Calu3 (cell line): ENCODE measurements at regions not wholly inside any gene's neighbourhood (a gene's known extent, or its start where the extent isn't known, plus 50 kb on each side); places are given as distances from the start of the nearest gene placed in this dataset.

Experiments used
- BruUV-seq: library from RNA; stranded (reverse); fragments of 400-500 nt; replicated peaks from 2 replicates; lab custom pipeline; 2021; lab: Mats Ljungman, UMichigan
- CTCF ChIA-PET: fragments of 300-600 bp; sonication (Branson Sonifier 250); formaldehyde crosslinking; loops from one replicate; lab custom pipeline; 2022; ENCODE audit warnings: antibody characterized with exemption; lab: Charles Lee
- DNase-seq: peaks from one replicate; pipeline ENCODE4 v3.0.0; 2022
- H3K27ac Mint-ChIP-seq: one replicate; pipeline ENCODE4 v1.8.0; 2022; ENCODE audit warnings: mixed read lengths; ENCODE audit not compliant: unreplicated experiment
- H3K27me3 Mint-ChIP-seq: one replicate; pipeline ENCODE4 v1.8.0; 2022; ENCODE audit warnings: mixed read lengths; ENCODE audit not compliant: unreplicated experiment
- H3K36me3 Mint-ChIP-seq: one replicate; pipeline ENCODE4 v1.8.0; 2022; ENCODE audit warnings: mild to moderate bottlenecking, moderate library complexity, mixed read lengths; ENCODE audit not compliant: insufficient read depth, unreplicated experiment
- H3K4me1 Mint-ChIP-seq: one replicate; pipeline ENCODE4 v1.8.0; 2022; ENCODE audit warnings: mild to moderate bottlenecking, low read depth, mixed read lengths; ENCODE audit not compliant: unreplicated experiment
- H3K4me3 Mint-ChIP-seq: one replicate; pipeline ENCODE4 v1.8.0; 2022; ENCODE audit warnings: mild to moderate bottlenecking, low read depth, moderate library complexity, mixed read lengths; ENCODE audit not compliant: unreplicated experiment
- H3K9me3 Mint-ChIP-seq: one replicate; pipeline ENCODE4 v1.8.0; 2022; ENCODE audit warnings: low read depth, mixed read lengths; ENCODE audit not compliant: unreplicated experiment
- CTCF ChIP-seq: fragments of 200-600 bp; IDR thresholded peaks from one replicate; pipeline ENCODE4 v1.8.0; 2022; ENCODE audit warnings: antibody characterized with exemption; ENCODE audit not compliant: unreplicated experiment
- intact Hi-C: fragments of 100-400 bp; cut with micrococcal nuclease; formaldehyde crosslinking; loops from one replicate; pipeline ENCODE4 v1.10.0; 2022; ENCODE audit not compliant: unreplicated experiment

GRCh38 chr4:100254237-100254636, 64.0 kb upstream of the DDIT4L start:
- peaks cover 5% of the 10 kb centered on the region for H3K9me3 Mint-ChIP-seq

GRCh38 chr4:100248476-100248875, 58.2 kb upstream of the DDIT4L start:
- DNase-seq = no peak
- Mint-ChIP-seq H3K4me3 (no peak overlapping the region), H3K27me3 (no peaks in the 10 kb centered on the region), H3K36me3 (no peaks in the 10 kb centered on the region), H3K9me3 (peaks cover 5% of the 10 kb centered on the region), H3K27ac (no peak overlapping the region), H3K4me1 (no peaks in the 10 kb centered on the region)
- TF ChIP-seq CTCF = no peak
- BruUV-seq = no TSS peak
- intact Hi-C loops = no loop called here
- CTCF ChIA-PET = no interaction called here

More at GRCh38 chr4:100254237-100254636, 64.0 kb upstream of the DDIT4L start:
- no peak for TF ChIP-seq CTCF
- DNase-seq = no peak
- intact Hi-C loops = no loop called here
- H3K4me1 Mint-ChIP-seq = peaks cover 11% of the 10 kb centered on the region
- BruUV-seq = no TSS peak
- H3K36me3 Mint-ChIP-seq = no peaks in the 10 kb centered on the region
- CTCF ChIA-PET = no interaction called here
- H3K4me3 Mint-ChIP-seq = no peak overlapping the region
- H3K27me3 Mint-ChIP-seq = no peaks in the 10 kb centered on the region
- no peak overlapping the region for H3K27ac Mint-ChIP-seq

GRCh38 chr4:100246697-100247096, 56.4 kb upstream of the DDIT4L start:
- Mint-ChIP-seq H3K9me3 (peaks cover 5% of the 10 kb centered on the region), H3K27ac (no peak overlapping the region), H3K4me3 (no peak overlapping the region), H3K36me3 (no peaks in the 10 kb centered on the region), H3K27me3 (no peaks in the 10 kb centered on the region), H3K4me1 (no peaks in the 10 kb centered on the region)
- CTCF ChIA-PET = no interaction called here
- BruUV-seq = no TSS peak
- no peak for TF ChIP-seq CTCF
- intact Hi-C loops = no loop called here
- no peak for DNase-seq

- Mint-ChIP-seq H3K27ac (no peak overlapping the region), H3K4me3 (no peak overlapping the region), H3K27me3 (no peaks in the 10 kb centered on the region), H3K9me3 (peaks cover 5% of the 10 kb centered on the region), H3K4me1 (no peaks in the 10 kb centered on the region), H3K36me3 (no peaks in the 10 kb centered on the region)
- BruUV-seq = no TSS peak
- CTCF ChIA-PET = no interaction called here
- no peak for TF ChIP-seq CTCF
- intact Hi-C loops = no loop called here
- no peak for DNase-seq
Measured at GRCh38 chr4:100244347-100244746, 54.1 kb upstream of the DDIT4L start.
